ENCODE measurements at regions not wholly inside any gene's neighbourhood (a gene's known extent, or its start where the extent isn't known, plus 50 kb on each side); places are given as distances from the start of the nearest gene placed in this dataset.

- no peaks in the 10 kb centered on the region for H3K36me3 ChIP-seq (ENCODE audit: control insufficient read depth in 2 of 2, insufficient read depth in 2 of 2, low read length in 1 of 2)
- BruUV-seq (replicated peaks) = no TSS peak
- H3K79me2 ChIP-seq (ENCODE audit: control insufficient read depth, insufficient read depth, low read length) = no peaks in the 10 kb centered on the region
- ATAC-seq = no peak
- no peak overlapping the region for H3K4me3 ChIP-seq
- ChIA-PET SMC1A (ENCODE audit: uncharacterized antibody, unreplicated experiment) (no interaction called here), CTCF (no interaction called here), RAD21 (ENCODE audit: unreplicated experiment) (no interaction called here), POLR2A (no interaction called here)
- H3K9me3 ChIP-seq (replicated peaks; ENCODE audit: control insufficient read depth, insufficient read depth, low read length) = no peaks in the 10 kb centered on the region
- in situ Hi-C loops (cut with MboI) = no loop called here
- no peak overlapping the region for H3K9ac ChIP-seq (ENCODE audit: control insufficient read depth, insufficient read depth, low read length)
- no peak overlapping the region for H3K27ac ChIP-seq (ENCODE audit: control insufficient read depth, insufficient read depth)
- FAIRE-seq = no peak
- TF ChIP-seq CBFB (IDR thresholded peaks at IDR 0.05; ENCODE audit: low read depth) (no peak), IRF5 (IDR thresholded peaks at IDR 0.05; ENCODE audit: borderline replicate concordance) (no peak), CEBPZ (IDR thresholded peaks at IDR 0.05; ENCODE audit: low read depth, low read length) (no peak), CTCF (IDR thresholded peaks at IDR 0.05 in 2 of 3, conservative IDR thresholded peaks at IDR 0.05 in 1 of 3; ENCODE audit: control insufficient read depth in 2 of 3, extremely low read depth in 1 of 3, insufficient read depth in 1 of 3, low read depth in 3 of 3, low read length in 3 of 3) (no peak), IRF3 (IDR thresholded peaks at IDR 0.05) (no peak), JUND (IDR thresholded peaks at IDR 0.05; ENCODE audit: low read depth, low read length) (no peak), NRF1 (conservative IDR thresholded peaks at IDR 0.05; ENCODE audit: low read depth, low read length) (no peak)
- intact Hi-C loops (cut with micrococcal nuclease; ENCODE audit: unreplicated experiment) = no loop called here
- no peak overlapping the region for H3K4me2 ChIP-seq (ENCODE audit: control insufficient read depth, insufficient read depth)
- DNase-seq (ENCODE audit: low read depth, low spot score) = no peak
- 33% methylated on average over 1 of the region's 1 CpG for WGBS (ENCODE audit: insufficient coverage, insufficient replicate concordance, low lambda C conversion rate, missing lambda C conversion rate)
- H2AFZ ChIP-seq (ENCODE audit: control insufficient read depth, low read depth, low read length) = no peak overlapping the region
- no peaks in the 10 kb centered on the region for H4K20me1 ChIP-seq (ENCODE audit: control insufficient read depth, insufficient read depth)
- H3K27me3 ChIP-seq (replicated peaks in 1 of 2; ENCODE audit: control insufficient read depth in 2 of 2, insufficient read depth in 2 of 2, low read length in 1 of 2) = no peaks in the 10 kb centered on the region
- H3K4me1 ChIP-seq (ENCODE audit: control insufficient read depth, insufficient read depth, low read length) = no peaks in the 10 kb centered on the region
Observed at GRCh38 chr1:74818241-74818640, 85.3 kb downstream of the TYW3 start.

Measured in GM12878 (cell line).